Trophoblast cell (in vitro differentiated cells and primary cell): ENCODE measurements at regions not wholly inside any gene's neighbourhood (a gene's known extent, or its start where the extent isn't known, plus 50 kb on each side); places are given as distances from the start of the nearest gene placed in this dataset.

Source experiments
- DNase-seq, 2 donors: peaks; one replicate each; pipeline ENCODE4 v3.0.0-alpha.2; 2016
- H2AFZ ChIP-seq: 2 replicates; pipeline ENCODE4 v1.6.1; 2013; ENCODE audit warnings: low read length, moderate library complexity, mild to moderate bottlenecking; ENCODE audit not compliant: insufficient read depth, poor library complexity
- H2AK5ac ChIP-seq: 2 replicates; pipeline ENCODE4 v1.6.1; 2013; ENCODE audit warnings: mild to moderate bottlenecking, low read length
- H2BK120ac ChIP-seq: 2 replicates; pipeline ENCODE4 v1.6.1; 2013; ENCODE audit warnings: low read length, mild to moderate bottlenecking, moderate library complexity; ENCODE audit not compliant: insufficient read depth, poor library complexity
- H2BK12ac ChIP-seq: 2 replicates; pipeline ENCODE4 v1.6.1; 2013; ENCODE audit warnings: mild to moderate bottlenecking, low read length, moderate library complexity
- H2BK5ac ChIP-seq: 2 replicates; pipeline ENCODE4 v1.6.1; 2013; ENCODE audit warnings: low read length, low read depth, moderate library complexity, mild to moderate bottlenecking; ENCODE audit not compliant: poor library complexity
- H3K14ac ChIP-seq: 2 replicates; pipeline ENCODE4 v1.6.1; 2013; ENCODE audit warnings: mild to moderate bottlenecking, low read length
- H3K18ac ChIP-seq: 2 replicates; pipeline ENCODE4 v1.6.1; 2013; ENCODE audit warnings: mild to moderate bottlenecking, low read length
- H3K23ac ChIP-seq: 2 replicates; pipeline ENCODE4 v1.6.1; 2013; ENCODE audit warnings: low read length
- H3K27ac ChIP-seq: 2 replicates; pipeline ENCODE4 v1.5.1; 2013; ENCODE audit warnings: low read depth, mild to moderate bottlenecking, inconsistent platforms, low read length, moderate library complexity
- H3K27me3 ChIP-seq: 2 replicates; pipeline ENCODE4 v1.6.1; 2013; ENCODE audit warnings: inconsistent platforms, mild to moderate bottlenecking, low read length, moderate library complexity; ENCODE audit not compliant: insufficient read depth
- H3K36me3 ChIP-seq, 2 experiments: 1 replicate in 1 of 2; 2 replicates in 1 of 2; pipeline ENCODE4 v1.6.1; 2013; ENCODE audit warnings: low read length in 2 of 2, mild to moderate bottlenecking in 2 of 2, moderate library complexity in 1 of 2; ENCODE audit not compliant: insufficient read depth in 2 of 2, control insufficient read depth in 1 of 2
- H3K4ac ChIP-seq: 2 replicates; pipeline ENCODE4 v1.6.1; 2013; ENCODE audit warnings: low read depth, mild to moderate bottlenecking, low read length, moderate library complexity
- H3K4me1 ChIP-seq, 2 experiments: 1 replicate in 1 of 2; 2 replicates in 1 of 2; pipeline ENCODE4 v1.6.1; 2013; ENCODE audit warnings: low read length in 2 of 2, mild to moderate bottlenecking in 2 of 2, moderate library complexity in 1 of 2; ENCODE audit not compliant: insufficient read depth in 2 of 2, control insufficient read depth in 1 of 2
- H3K4me2 ChIP-seq: 2 replicates; pipeline ENCODE4 v1.6.1; 2013; ENCODE audit warnings: inconsistent platforms, mild to moderate bottlenecking, low read length, moderate library complexity
- H3K4me3 ChIP-seq: 2 replicates; pipeline ENCODE4 v1.5.1; 2013; ENCODE audit warnings: mild to moderate bottlenecking, low read depth, low read length, inconsistent platforms
- H3K79me1 ChIP-seq: one replicate; pipeline ENCODE4 v1.6.1; 2013; ENCODE audit warnings: low read length
- H3K79me2 ChIP-seq: 2 replicates; pipeline ENCODE4 v1.6.1; 2013; ENCODE audit warnings: low read length, mild to moderate bottlenecking; ENCODE audit not compliant: control insufficient read depth, insufficient read depth, poor library complexity
- H3K9ac ChIP-seq: 2 replicates; pipeline ENCODE4 v1.6.1; 2013; ENCODE audit warnings: mild to moderate bottlenecking, low read length
- H3K9me3 ChIP-seq: 2 replicates; pipeline ENCODE4 v1.6.1; 2013; ENCODE audit warnings: low read depth, mild to moderate bottlenecking, control low read depth, inconsistent platforms, low read length; ENCODE audit not compliant: insufficient read depth
- H4K12ac ChIP-seq: 2 replicates; pipeline ENCODE4 v1.6.1; 2013; ENCODE audit warnings: low read depth, mild to moderate bottlenecking, low read length, moderate library complexity
- H4K8ac ChIP-seq: 2 replicates; pipeline ENCODE4 v1.6.1; 2013; ENCODE audit warnings: low read depth, mild to moderate bottlenecking, low read length, moderate library complexity
- H4K91ac ChIP-seq: one replicate; pipeline ENCODE4 v1.6.1; 2013; ENCODE audit warnings: low read depth, mild to moderate bottlenecking, low read length, moderate library complexity
- WGBS: extraction: QIAGEN DNeasy Blood & Tissue Kit; methylation state at CpG from one replicate; pipeline ENCODE4 v1.1.7; 2013; ENCODE audit warnings: missing lambda C conversion rate; ENCODE audit not compliant: insufficient read length, insufficient coverage; ENCODE audit errors: extremely low coverage; 5-methylcytosine and 5-hydroxymethylcytosine counted together

- Histone ChIP-seq H2BK12ac (no peak overlapping the region), H2AFZ (no peak overlapping the region), H3K9me3 (no peaks in the 10 kb centered on the region), H3K4me2 (no peak overlapping the region), H4K12ac (no peak overlapping the region), H3K4me3 (no peak overlapping the region), H2AK5ac (no peak overlapping the region), H4K8ac (no peak overlapping the region), H3K4ac (no peak overlapping the region), H3K9ac (no peak overlapping the region), H3K23ac (no peak overlapping the region), H3K18ac (no peak overlapping the region), H3K79me1 (no peaks in the 10 kb centered on the region), H4K91ac (no peak overlapping the region), H3K14ac (no peak overlapping the region), H2BK120ac (no peak overlapping the region), H3K27ac (no peak overlapping the region), H3K4me1 (no peaks in the 10 kb centered on the region), H3K36me3 (no peaks in the 10 kb centered on the region), H2BK5ac (no peak overlapping the region), H3K27me3 (no peaks in the 10 kb centered on the region), H3K79me2 (no peaks in the 10 kb centered on the region)
- WGBS: no CpG with 5 or more reads among the region's 1 CpG
- DNase-seq: no peak
Measured at GRCh38 chr13:82729401-82729800, 1152.9 kb downstream of the SLITRK1 start.

- H3K9me3 ChIP-seq: no peaks in the 10 kb centered on the region
- H3K27ac ChIP-seq: no peak overlapping the region
- H4K12ac ChIP-seq: no peak overlapping the region
- H3K79me1 ChIP-seq: no peaks in the 10 kb centered on the region
- no peak for DNase-seq
- H3K23ac ChIP-seq: no peak overlapping the region
- no peaks in the 10 kb centered on the region for H3K27me3 ChIP-seq
- no peak overlapping the region for H3K4me3 ChIP-seq
- H4K91ac ChIP-seq: no peak overlapping the region
- H3K4ac ChIP-seq: no peak overlapping the region
- H2AFZ ChIP-seq: no peak overlapping the region
- H3K18ac ChIP-seq: no peak overlapping the region
- no CpG with 5 or more reads among the region's 2 CpGs for WGBS
- H3K14ac ChIP-seq: no peak overlapping the region
- H2BK5ac ChIP-seq: no peak overlapping the region
- no peaks in the 10 kb centered on the region for H3K4me1 ChIP-seq
- H2BK12ac ChIP-seq: no peak overlapping the region
- H2BK120ac ChIP-seq: no peak overlapping the region
- no peaks in the 10 kb centered on the region for H3K36me3 ChIP-seq
- H3K9ac ChIP-seq: no peak overlapping the region
- H2AK5ac ChIP-seq: no peak overlapping the region
- no peaks in the 10 kb centered on the region for H3K79me2 ChIP-seq
- no peak overlapping the region for H4K8ac ChIP-seq
- H3K4me2 ChIP-seq: no peak overlapping the region
Measured at GRCh38 chr13:82720986-82721385, 1161.3 kb downstream of the SLITRK1 start.

GRCh38 chr13:82719987-82720386, 1162.3 kb downstream of the SLITRK1 start:
- WGBS: no CpG with 5 or more reads among the region's 1 CpG
- DNase-seq: no peak
- no peaks in the 10 kb centered on the region for H3K79me2 ChIP-seq
- H2BK120ac ChIP-seq: no peak overlapping the region
- H4K12ac ChIP-seq: no peak overlapping the region
- H2BK12ac ChIP-seq: no peak overlapping the region
- no peak overlapping the region for H3K27ac ChIP-seq
- no peak overlapping the region for H3K4me3 ChIP-seq
- H3K4me1 ChIP-seq: no peaks in the 10 kb centered on the region
- H3K79me1 ChIP-seq: no peaks in the 10 kb centered on the region
- H4K91ac ChIP-seq: no peak overlapping the region
- H3K4me2 ChIP-seq: no peak overlapping the region
- H3K18ac ChIP-seq: no peak overlapping the region
- H3K9me3 ChIP-seq: no peaks in the 10 kb centered on the region
- no peak overlapping the region for H3K14ac ChIP-seq
- H2BK5ac ChIP-seq: no peak overlapping the region
- H2AK5ac ChIP-seq: no peak overlapping the region
- no peak overlapping the region for H3K4ac ChIP-seq
- H4K8ac ChIP-seq: no peak overlapping the region
- H3K9ac ChIP-seq: no peak overlapping the region
- no peaks in the 10 kb centered on the region for H3K27me3 ChIP-seq
- no peaks in the 10 kb centered on the region for H3K36me3 ChIP-seq
- H3K23ac ChIP-seq: no peak overlapping the region
- no peak overlapping the region for H2AFZ ChIP-seq

- H3K9ac ChIP-seq: no peak overlapping the region
- no peaks in the 10 kb centered on the region for H3K27me3 ChIP-seq
- H3K4me1 ChIP-seq: no peaks in the 10 kb centered on the region
- peak in 1 of 2 donors; percentile 38 for DNase-seq
- no peak overlapping the region for H2AFZ ChIP-seq
- H3K79me2 ChIP-seq: no peaks in the 10 kb centered on the region
- H2BK12ac ChIP-seq: no peak overlapping the region
- H3K4me3 ChIP-seq: no peak overlapping the region
- H3K4ac ChIP-seq: no peak overlapping the region
- H3K18ac ChIP-seq: no peak overlapping the region
- no peak overlapping the region for H2AK5ac ChIP-seq
- H3K4me2 ChIP-seq: no peak overlapping the region
- H2BK5ac ChIP-seq: no peak overlapping the region
- H3K23ac ChIP-seq: no peak overlapping the region
- H3K14ac ChIP-seq: no peak overlapping the region
- H3K79me1 ChIP-seq: no peaks in the 10 kb centered on the region
- H4K91ac ChIP-seq: no peak overlapping the region
- H2BK120ac ChIP-seq: no peak overlapping the region
- H4K8ac ChIP-seq: no peak overlapping the region
- no peak overlapping the region for H4K12ac ChIP-seq
- no peaks in the 10 kb centered on the region for H3K9me3 ChIP-seq
- no CpG with 5 or more reads among the region's 2 CpGs for WGBS
- no peaks in the 10 kb centered on the region for H3K36me3 ChIP-seq
- H3K27ac ChIP-seq: no peak overlapping the region
Measured at GRCh38 chr13:82717249-82717648, 1165.0 kb downstream of the SLITRK1 start.
